Stimulated activated CD4-positive, alpha-beta T cell treated with anti-CD3 and anti-CD28 coated beads, Interleukin-2, amount 100 ng/mL, for 4 hours (primary cell): ENCODE measurements at regions not wholly inside any gene's neighbourhood (a gene's known extent, or its start where the extent isn't known, plus 50 kb on each side); places are given as distances from the start of the nearest gene placed in this dataset.
A peak's percentile ranks its signal among the peaks of the same experiment; 100 is the strongest.

Experiments used
- DNase-seq: peaks from one replicate; pipeline ENCODE4 v3.0.0-alpha.2; 2020; ENCODE audit warnings: low read depth

DNA sequence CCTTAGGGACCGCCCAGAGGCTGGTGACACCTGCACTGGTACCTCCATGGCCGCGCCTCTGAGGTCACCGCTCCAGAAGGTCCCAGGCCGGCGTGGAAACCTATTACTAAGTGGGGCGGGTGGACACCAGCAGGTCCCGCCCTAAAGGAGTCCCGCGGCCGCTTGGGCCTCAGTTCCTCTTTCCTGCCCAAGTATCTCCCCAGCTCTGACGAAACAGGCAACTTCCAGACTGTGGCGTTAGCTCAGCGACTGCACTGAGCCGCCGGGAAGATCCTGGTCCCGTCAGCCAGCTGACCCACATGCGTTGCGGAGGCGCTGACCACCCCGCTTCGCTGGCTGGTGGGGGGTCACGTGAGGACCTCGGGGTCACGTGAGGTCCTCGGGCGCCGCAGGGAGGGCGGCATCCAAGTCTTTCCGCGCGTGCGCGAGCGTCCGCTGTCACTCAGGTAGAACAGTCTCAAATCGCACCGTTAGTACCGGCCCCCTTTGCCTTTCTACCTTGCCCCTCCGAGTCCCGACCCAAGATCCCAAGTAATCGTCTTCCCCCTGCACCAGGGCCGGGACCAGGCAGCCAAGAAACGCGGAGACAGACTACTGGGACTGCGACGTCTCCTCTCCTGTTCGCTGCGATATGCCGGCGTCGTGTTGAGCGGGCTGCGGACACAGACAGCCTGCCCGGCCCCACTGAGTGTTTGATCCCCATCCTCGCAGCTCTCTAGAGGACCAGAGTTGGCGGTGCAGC, 53.7 kb upstream of the KDM4C start:
- DNase-seq = peak; percentile 68

DNA sequence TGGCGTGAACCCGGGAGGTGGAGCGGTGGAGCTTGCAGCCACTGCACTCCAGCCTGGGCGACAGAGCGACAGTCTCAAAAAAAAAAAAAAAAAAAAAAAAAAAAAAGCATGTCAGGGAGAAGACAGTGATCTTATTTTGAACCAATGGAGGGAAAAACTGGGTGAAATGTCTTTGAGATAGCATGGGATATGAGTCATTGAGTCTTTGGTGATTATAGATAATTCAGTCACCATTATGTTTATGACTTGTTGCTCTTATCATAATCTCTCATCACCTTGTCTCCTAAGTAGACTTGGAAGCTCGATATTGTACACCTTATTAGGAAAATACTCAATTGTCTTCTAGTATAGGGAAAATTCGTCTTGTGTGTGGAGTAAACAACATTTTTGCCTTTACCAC, 55.1 kb upstream of the KDM4C start:
- DNase-seq = no peak

DNA sequence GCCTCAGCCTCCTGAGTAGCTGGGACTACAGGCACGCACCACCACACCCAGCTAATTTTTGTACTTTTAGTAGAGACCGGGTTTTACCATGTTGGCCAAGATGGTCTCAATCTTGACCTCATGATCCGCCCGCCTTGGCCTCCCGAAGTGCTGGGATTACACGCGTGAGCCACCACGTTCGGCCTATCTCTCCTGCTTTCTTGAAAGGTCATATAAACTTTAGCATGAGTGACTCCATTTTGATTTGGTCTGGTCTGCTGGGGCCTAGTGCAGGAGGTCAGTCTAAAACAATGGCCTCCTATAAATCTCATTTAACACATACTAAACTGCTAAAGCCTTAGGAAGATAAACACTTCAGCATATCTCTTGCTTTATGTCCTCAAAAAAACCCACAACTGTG, 50.6 kb upstream of the GLDC start:
- no peak for DNase-seq

DNA sequence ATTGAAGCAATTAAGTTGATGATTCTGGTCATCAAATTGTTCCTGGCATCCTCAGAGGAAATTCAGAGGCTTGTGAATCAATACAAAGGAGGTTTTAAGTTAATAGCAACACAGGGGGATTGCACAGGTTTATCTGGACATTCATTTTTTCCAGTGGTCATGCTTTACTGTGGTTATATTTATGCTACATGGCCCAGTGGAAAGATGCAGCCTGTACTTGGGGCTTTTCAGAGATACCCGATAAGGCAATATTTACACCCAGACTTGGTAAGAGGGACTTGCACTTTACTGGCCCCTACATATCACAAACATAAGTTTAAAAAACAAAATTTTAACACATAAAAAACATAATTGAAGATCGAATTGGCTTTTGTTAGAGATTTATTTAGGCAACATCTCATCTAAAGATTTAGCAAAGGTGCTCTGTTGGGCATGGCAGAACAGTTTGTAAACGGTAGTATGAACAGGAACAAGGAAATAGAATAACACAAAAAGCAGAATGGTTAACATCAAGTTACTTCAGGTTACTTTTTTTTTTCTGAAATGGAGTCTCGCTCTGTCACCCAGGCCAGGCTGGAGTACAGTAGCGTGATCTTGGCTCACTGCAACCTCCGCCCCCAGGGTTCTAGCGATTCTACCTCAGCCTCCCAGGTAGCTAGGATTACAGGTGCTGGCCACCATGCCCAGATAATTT, 49.7 kb upstream of the GLDC start:
- DNase-seq = no peak
